SU-DHL-6 (cell line): ENCODE measurements at regions not wholly inside any gene's neighbourhood (a gene's known extent, or its start where the extent isn't known, plus 50 kb on each side); places are given as distances from the start of the nearest gene placed in this dataset.

Experiments
- H2AFZ ChIP-seq: fragments of 200-600 bp; sonication (generic); 2 replicates; pipeline ENCODE4 v1.6.1; 2014; ENCODE audit warnings: low read depth, mild to moderate bottlenecking, moderate library complexity, mixed read lengths, antibody characterized with exemption, low read length; ENCODE audit not compliant: severe bottlenecking
- H3F3A ChIP-seq: fragments of 200-600 bp; shearing (Covaris generic); 2 replicates; pipeline ENCODE4 v1.6.0; 2016; ENCODE audit warnings: antibody characterized with exemption, mild to moderate bottlenecking; ENCODE audit not compliant: insufficient read depth
- H3K27ac ChIP-seq: fragments of 200-600 bp; sonication (generic); 2 replicates; pipeline ENCODE4 v1.5.1; 2016; ENCODE audit warnings: low read depth, mild to moderate bottlenecking, low read length, moderate library complexity, mixed read lengths
- H3K27me3 ChIP-seq: fragments of 200-600 bp; sonication (generic), shearing (Covaris generic); 2 replicates; pipeline ENCODE4 v1.6.0; 2014; ENCODE audit warnings: mild to moderate bottlenecking, low read length
- H3K36me3 ChIP-seq: fragments of 200-600 bp; sonication (generic); 2 replicates; pipeline ENCODE4 v1.6.1; 2014; ENCODE audit warnings: mild to moderate bottlenecking, low read length, mixed read lengths
- H3K4me2 ChIP-seq: fragments of 300-600, 200-600 bp; shearing (Covaris generic), sonication (generic); 2 replicates; pipeline ENCODE4 v1.6.0; 2014; ENCODE audit warnings: low read length, low read depth, mild to moderate bottlenecking; ENCODE audit not compliant: poor library complexity, severe bottlenecking
- H3K4me3 ChIP-seq: fragments of 200-600 bp; sonication (generic); 2 replicates; pipeline ENCODE4 v1.5.1; 2014; ENCODE audit warnings: antibody characterized with exemption, low read length, mild to moderate bottlenecking, mixed read lengths; ENCODE audit not compliant: insufficient read depth, poor library complexity, severe bottlenecking
- H3K79me2 ChIP-seq: fragments of 200-600 bp; sonication (generic); 2 replicates; pipeline ENCODE4 v1.6.1; 2014; ENCODE audit warnings: mild to moderate bottlenecking, low read length, moderate library complexity; ENCODE audit not compliant: insufficient read depth
- H3K9ac ChIP-seq: fragments of 200-600 bp; sonication (generic); 2 replicates; pipeline ENCODE4 v1.7.0; 2014; ENCODE audit warnings: mild to moderate bottlenecking, low read length
- H3K9me2 ChIP-seq: fragments of 200-600 bp; sonication (generic); replicated peaks from 2 replicates; pipeline ENCODE4 v1.6.1; 2014; ENCODE audit warnings: low read length; ENCODE audit not compliant: insufficient read depth
- H3K9me3 ChIP-seq: fragments of 200-600 bp; sonication (generic); 2 replicates; pipeline ENCODE4 v1.6.1; 2014; ENCODE audit warnings: low read length, mixed read lengths; ENCODE audit not compliant: insufficient read depth
- H4K20me1 ChIP-seq: fragments of 200-600 bp; sonication (generic); 2 replicates; pipeline ENCODE4 v1.6.1; 2014; ENCODE audit warnings: low read depth, mild to moderate bottlenecking, antibody characterized with exemption, low read length, moderate library complexity, mixed read lengths
- EZH2phosphoT487 ChIP-seq: fragments of 200-600 bp; sonication (generic), shearing (Covaris generic); conservative IDR thresholded peaks from 2 replicates; pipeline ENCODE4 v1.6.1; 2018; ENCODE audit warnings: mild to moderate bottlenecking, antibody characterized with exemption, low read length, moderate library complexity, mixed read lengths
- TF ChIP-seq, protein P1 (sequence below): fragments of 200-600 bp; sonication (generic); IDR thresholded peaks from one replicate; pipeline ENCODE4 v1.5.1; 2017; ENCODE audit warnings: antibody characterized with exemption, mild to moderate bottlenecking, low read length, moderate library complexity; ENCODE audit not compliant: insufficient read depth, poor library complexity, severe bottlenecking

DNA sequence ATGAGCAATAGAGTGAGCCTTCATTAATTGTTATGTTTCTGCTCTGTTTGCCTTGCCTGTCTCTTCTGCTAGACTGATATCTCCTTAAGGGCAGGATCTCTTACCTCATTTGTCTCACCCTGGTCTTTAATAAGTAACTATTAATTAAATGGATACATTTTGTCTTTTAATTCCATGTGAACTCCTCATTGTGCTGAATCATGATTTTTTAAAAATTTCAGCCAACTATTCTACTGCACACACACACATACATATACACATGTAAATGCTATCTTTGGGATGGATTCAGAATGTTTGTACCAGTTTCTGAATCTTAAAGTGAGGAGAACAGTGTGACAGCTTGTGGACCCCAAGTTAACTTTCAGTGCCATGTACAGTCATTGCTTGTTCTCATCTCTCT, 731.1 kb upstream of the MAP3K7 start:
- Histone ChIP-seq H3K79me2 (no peaks in the 10 kb centered on the region), H3K36me3 (no peaks in the 10 kb centered on the region), H4K20me1 (no peaks in the 10 kb centered on the region), H3F3A (no peaks in the 10 kb centered on the region), H3K4me3 (no peak overlapping the region), H3K9ac (no peak overlapping the region), H3K27me3 (no peaks in the 10 kb centered on the region), H3K27ac (no peak overlapping the region), H3K4me2 (no peak overlapping the region), H2AFZ (no peak overlapping the region), H3K9me3 (no peaks in the 10 kb centered on the region), H3K9me2 (no peaks in the 10 kb centered on the region)
- TF ChIP-seq, protein P1, sequence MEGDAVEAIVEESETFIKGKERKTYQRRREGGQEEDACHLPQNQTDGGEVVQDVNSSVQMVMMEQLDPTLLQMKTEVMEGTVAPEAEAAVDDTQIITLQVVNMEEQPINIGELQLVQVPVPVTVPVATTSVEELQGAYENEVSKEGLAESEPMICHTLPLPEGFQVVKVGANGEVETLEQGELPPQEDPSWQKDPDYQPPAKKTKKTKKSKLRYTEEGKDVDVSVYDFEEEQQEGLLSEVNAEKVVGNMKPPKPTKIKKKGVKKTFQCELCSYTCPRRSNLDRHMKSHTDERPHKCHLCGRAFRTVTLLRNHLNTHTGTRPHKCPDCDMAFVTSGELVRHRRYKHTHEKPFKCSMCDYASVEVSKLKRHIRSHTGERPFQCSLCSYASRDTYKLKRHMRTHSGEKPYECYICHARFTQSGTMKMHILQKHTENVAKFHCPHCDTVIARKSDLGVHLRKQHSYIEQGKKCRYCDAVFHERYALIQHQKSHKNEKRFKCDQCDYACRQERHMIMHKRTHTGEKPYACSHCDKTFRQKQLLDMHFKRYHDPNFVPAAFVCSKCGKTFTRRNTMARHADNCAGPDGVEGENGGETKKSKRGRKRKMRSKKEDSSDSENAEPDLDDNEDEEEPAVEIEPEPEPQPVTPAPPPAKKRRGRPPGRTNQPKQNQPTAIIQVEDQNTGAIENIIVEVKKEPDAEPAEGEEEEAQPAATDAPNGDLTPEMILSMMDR = no peak
- TF ChIP-seq EZH2phosphoT487 = no peak

DNA sequence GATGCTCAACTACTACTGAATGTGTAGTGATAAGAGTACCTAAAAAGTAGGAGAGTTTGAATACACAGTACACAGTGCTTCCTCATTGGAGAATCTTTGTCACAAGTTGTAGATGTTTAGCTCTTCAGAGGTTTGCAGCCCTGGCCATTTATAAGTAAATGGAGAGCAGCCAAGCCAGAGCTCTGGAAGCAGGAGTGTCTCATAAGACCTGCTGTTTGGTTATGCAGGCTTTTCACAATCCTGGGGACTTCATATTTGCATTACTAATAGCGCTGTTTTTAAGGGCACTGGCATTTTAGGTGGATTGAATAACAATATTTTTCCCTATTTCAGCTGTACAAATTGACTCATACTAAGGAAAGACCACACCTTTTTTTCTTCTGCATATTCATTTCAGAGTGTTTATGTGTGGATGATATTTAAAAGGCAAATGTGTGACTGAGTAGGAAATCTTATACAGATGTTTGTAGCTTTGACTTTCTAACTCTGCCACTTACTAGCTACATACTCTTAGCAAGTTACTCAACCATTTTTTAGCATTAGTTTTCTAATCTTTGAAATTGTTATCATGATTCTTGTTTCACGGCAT, 730.5 kb upstream of the MAP3K7 start:
- TF ChIP-seq, protein P1 = no peak
- TF ChIP-seq EZH2phosphoT487 = no peak
- Histone ChIP-seq H3K36me3 (no peaks in the 10 kb centered on the region), H2AFZ (no peak overlapping the region), H3K9ac (no peak overlapping the region), H3K27ac (no peak overlapping the region), H3K27me3 (no peaks in the 10 kb centered on the region), H3K79me2 (no peaks in the 10 kb centered on the region), H4K20me1 (no peaks in the 10 kb centered on the region), H3K9me2 (no peaks in the 10 kb centered on the region), H3K4me2 (no peak overlapping the region), H3K4me3 (no peak overlapping the region), H3F3A (no peaks in the 10 kb centered on the region), H3K9me3 (no peaks in the 10 kb centered on the region)

DNA sequence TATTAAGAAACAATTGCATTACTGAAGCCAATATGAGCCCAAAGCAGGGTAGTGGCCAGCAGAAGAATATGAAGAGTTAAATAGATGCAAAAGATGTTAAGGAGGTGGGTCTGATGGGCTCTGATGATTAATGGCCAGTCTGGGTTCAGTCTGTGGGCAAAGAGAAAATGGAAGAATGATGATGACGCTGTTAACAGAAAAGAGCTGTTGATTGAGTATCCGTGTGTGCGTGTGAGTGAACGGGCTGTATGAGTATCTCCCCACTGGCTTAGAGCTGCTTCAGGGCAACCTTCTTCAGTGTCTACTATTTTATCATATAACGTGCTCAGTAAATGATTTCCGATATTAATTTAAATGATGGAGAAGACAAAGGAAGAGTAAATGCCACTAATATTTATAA, 723.3 kb upstream of the MAP3K7 start:
- H3K36me3 ChIP-seq = no peaks in the 10 kb centered on the region
- no peaks in the 10 kb centered on the region for H3K79me2 ChIP-seq
- H3K4me3 ChIP-seq = no peak overlapping the region
- no peak overlapping the region for H2AFZ ChIP-seq
- H3K27ac ChIP-seq = no peak overlapping the region
- H3K9ac ChIP-seq = no peak overlapping the region
- no peak for TF ChIP-seq EZH2phosphoT487
- TF ChIP-seq, protein P1 = no peak
- no peaks in the 10 kb centered on the region for H4K20me1 ChIP-seq
- H3K9me2 ChIP-seq = no peaks in the 10 kb centered on the region
- H3F3A ChIP-seq = no peaks in the 10 kb centered on the region
- no peaks in the 10 kb centered on the region for H3K9me3 ChIP-seq
- H3K27me3 ChIP-seq = no peaks in the 10 kb centered on the region
- no peak overlapping the region for H3K4me2 ChIP-seq
